H9 (cell line): ENCODE measurements at regions not wholly inside any gene's neighbourhood (a gene's known extent, or its start where the extent isn't known, plus 50 kb on each side); places are given as distances from the start of the nearest gene placed in this dataset.

Experiments
- DNase-seq: peaks from one replicate; pipeline ENCODE4 v3.0.0-alpha.2; 2017
- H2AFZ ChIP-seq: one replicate; pipeline ENCODE4 v1.6.1; 2013; ENCODE audit warnings: mild to moderate bottlenecking, low read length, control low read depth, moderate library complexity
- H2AK5ac ChIP-seq: 2 replicates; pipeline ENCODE4 v1.6.1; 2013; ENCODE audit warnings: low read length, control low read depth, mixed read lengths; ENCODE audit not compliant: insufficient read length
- H2BK120ac ChIP-seq: one replicate; pipeline ENCODE4 v1.6.1; 2013; ENCODE audit warnings: low read depth, mild to moderate bottlenecking, low read length, control low read depth, inconsistent platforms; ENCODE audit not compliant: poor library complexity, severe bottlenecking
- H2BK12ac ChIP-seq: 2 replicates; pipeline ENCODE4 v1.6.1; 2013; ENCODE audit warnings: low read length, control low read depth, mixed read lengths, low read depth; ENCODE audit not compliant: insufficient read length
- H2BK15ac ChIP-seq: 2 replicates; pipeline ENCODE4 v1.6.1; 2013; ENCODE audit warnings: low read depth, low read length, control low read depth
- H2BK20ac ChIP-seq: one replicate; pipeline ENCODE4 v1.6.1; 2013; ENCODE audit warnings: low read depth, mild to moderate bottlenecking, low read length, control low read depth, inconsistent platforms; ENCODE audit not compliant: poor library complexity, severe bottlenecking
- H2BK5ac ChIP-seq: 2 replicates; pipeline ENCODE4 v1.6.1; 2013; ENCODE audit warnings: low read length, control low read depth, mixed read lengths; ENCODE audit not compliant: insufficient read length
- H3K14ac ChIP-seq: 2 replicates; pipeline ENCODE4 v1.6.1; 2013; ENCODE audit warnings: low read length, control low read depth; ENCODE audit not compliant: insufficient read depth
- H3K18ac ChIP-seq: 2 replicates; pipeline ENCODE4 v1.6.1; 2013; ENCODE audit warnings: low read depth, mild to moderate bottlenecking, mixed read lengths, low read length, control low read depth; ENCODE audit not compliant: insufficient read length
- H3K23ac ChIP-seq: 2 replicates; pipeline ENCODE4 v1.6.1; 2013; ENCODE audit warnings: low read length, control low read depth, mixed read lengths, low read depth; ENCODE audit not compliant: insufficient read length
- H3K23me2 ChIP-seq: 2 replicates; pipeline ENCODE4 v1.6.1; 2013; ENCODE audit warnings: low read depth, mild to moderate bottlenecking, mixed read lengths, low read length, control low read depth; ENCODE audit not compliant: insufficient read length, poor library complexity, severe bottlenecking
- H3K27ac ChIP-seq: 2 replicates; pipeline ENCODE4 v1.5.1; 2013; ENCODE audit warnings: low read length, control low read depth, mixed read lengths, low read depth; ENCODE audit not compliant: insufficient read length
- H3K27me3 ChIP-seq: 2 replicates; pipeline ENCODE4 v1.6.1; 2013; ENCODE audit warnings: low read length, control low read depth, inconsistent platforms; ENCODE audit not compliant: insufficient read depth
- H3K4ac ChIP-seq: 2 replicates; pipeline ENCODE4 v1.6.1; 2013; ENCODE audit warnings: low read depth, mild to moderate bottlenecking, control low read depth, inconsistent platforms, low read length, moderate library complexity
- H3K4me1 ChIP-seq: 2 replicates; pipeline ENCODE4 v1.6.1; 2013; ENCODE audit warnings: low read length, control low read depth, inconsistent platforms; ENCODE audit not compliant: insufficient read depth
- H3K4me2 ChIP-seq: 2 replicates; pipeline ENCODE4 v1.6.1; 2013; ENCODE audit warnings: low read length, control low read depth, mixed read lengths; ENCODE audit not compliant: insufficient read length, insufficient read depth
- H3K56ac ChIP-seq: 2 replicates; pipeline ENCODE4 v1.6.1; 2013; ENCODE audit warnings: low read depth, mild to moderate bottlenecking, mixed read lengths, low read length, control low read depth; ENCODE audit not compliant: insufficient read length
- H3K79me1 ChIP-seq: 2 replicates; pipeline ENCODE4 v1.6.1; 2013; ENCODE audit warnings: low read depth, mild to moderate bottlenecking, moderate library complexity, low read length, control low read depth, inconsistent platforms; ENCODE audit not compliant: insufficient read depth, poor library complexity, severe bottlenecking
- H3K79me2 ChIP-seq: 2 replicates; pipeline ENCODE4 v1.6.1; 2013; ENCODE audit warnings: low read length, control low read depth, inconsistent platforms; ENCODE audit not compliant: insufficient read depth
- H3K9ac ChIP-seq: 2 replicates; pipeline ENCODE4 v1.6.1; 2013; ENCODE audit warnings: low read length, control low read depth, mixed read lengths; ENCODE audit not compliant: insufficient read length; ENCODE audit errors: extremely low read depth
- H3K9me3 ChIP-seq: one replicate; pipeline ENCODE4 v1.6.1; 2013; ENCODE audit warnings: low read depth, low read length, inconsistent platforms; ENCODE audit not compliant: control insufficient read depth
- H3T11ph ChIP-seq: one replicate; pipeline ENCODE4 v1.6.1; 2013; ENCODE audit warnings: mild to moderate bottlenecking, low read length, control low read depth, inconsistent platforms
- H4K20me1 ChIP-seq: one replicate; pipeline ENCODE4 v1.6.1; 2013; ENCODE audit not compliant: control insufficient read depth, insufficient read length, insufficient read depth
- H4K5ac ChIP-seq: 2 replicates; pipeline ENCODE4 v1.6.1; 2013; ENCODE audit warnings: low read depth, mild to moderate bottlenecking, mixed read lengths, low read length, control low read depth; ENCODE audit not compliant: insufficient read length
- H4K8ac ChIP-seq: replicated peaks from 2 replicates; pipeline ENCODE4 v1.6.1; 2013; ENCODE audit warnings: low read length, control low read depth, mixed read lengths, low read depth; ENCODE audit not compliant: insufficient read length
- H4K91ac ChIP-seq: 2 replicates; pipeline ENCODE4 v1.6.1; 2013; ENCODE audit warnings: low read depth, mild to moderate bottlenecking, moderate library complexity, mixed read lengths, low read length, control low read depth; ENCODE audit not compliant: insufficient read length
- H3K27ac Mint-ChIP-seq, 3 experiments: 2 replicates in 2 of 3; 3 replicates in 1 of 3; pipeline ENCODE4 v1.8.0; 2020 to 2021; ENCODE audit warnings: mixed read lengths in 3 of 3, mild to moderate bottlenecking in 1 of 3, moderate library complexity in 1 of 3
- H3K27me3 Mint-ChIP-seq: 2 replicates; pipeline ENCODE4 v1.8.0; 2021; ENCODE audit warnings: low read depth, mild to moderate bottlenecking, moderate library complexity, mixed read lengths
- H3K36me3 Mint-ChIP-seq, 3 experiments: 2 replicates in 2 of 3; 3 replicates in 1 of 3; pipeline ENCODE4 v1.8.0; 2020 to 2021; ENCODE audit warnings: low read depth in 3 of 3, mixed read lengths in 3 of 3; ENCODE audit not compliant: insufficient read depth in 1 of 3
- H3K4me1 Mint-ChIP-seq, 2 experiments: 2 replicates each; pipeline ENCODE4 v1.8.0; 2020; ENCODE audit warnings: mixed read lengths in 2 of 2
- H3K4me3 Mint-ChIP-seq, 2 experiments: 2 replicates in 1 of 2; 3 replicates in 1 of 2; pipeline ENCODE4 v1.8.0; 2020 to 2021; ENCODE audit warnings: mild to moderate bottlenecking in 2 of 2, mixed read lengths in 2 of 2, moderate library complexity in 1 of 2
- H3K9me3 Mint-ChIP-seq, 2 experiments: 2 replicates in 1 of 2; 3 replicates in 1 of 2; pipeline ENCODE4 v1.8.0; 2020; ENCODE audit warnings: mild to moderate bottlenecking in 2 of 2, mixed read lengths in 2 of 2, moderate library complexity in 1 of 2
- CTCF ChIP-seq: fragments of 200-600 bp; sonication (generic); conservative IDR thresholded peaks from 3 replicates; pipeline ENCODE4 v1.8.0; 2021; ENCODE audit warnings: antibody characterized with exemption, mild to moderate bottlenecking
- WGBS: extraction: QIAGEN DNeasy Blood & Tissue Kit; methylation state at CpG from one replicate; pipeline ENCODE4 v1.1.7; 2013; ENCODE audit warnings: missing lambda C conversion rate, low lambda C conversion rate, mixed read lengths; ENCODE audit not compliant: insufficient read length; ENCODE audit errors: extremely low coverage; 5-methylcytosine and 5-hydroxymethylcytosine counted together

- H3K9me3 ChIP-seq, result no peaks in the 10 kb centered on the region
- no peak overlapping the region for H2BK15ac ChIP-seq
- no peak overlapping the region for H2AFZ ChIP-seq
- H4K20me1 ChIP-seq, result no peaks in the 10 kb centered on the region
- Mint-ChIP-seq H3K4me3 (no peak overlapping the region), H3K27ac (no peak overlapping the region), H3K36me3 (0 out of 7 replicates have a peak, but pooled peaks cover 0 to 4% (median 0%) of the 10 kb centered on the region in 3 experiments), H3K4me1 (no peaks in the 10 kb centered on the region), H3K27me3 (no peaks in the 10 kb centered on the region), H3K9me3 (peaks cover 0 to 4% of the 10 kb centered on the region in 2 experiments; a peak in 1 of 5 replicates)
- H3K23me2 ChIP-seq, result no peaks in the 10 kb centered on the region
- DNase-seq, result no peak
- no peak overlapping the region for H4K91ac ChIP-seq
- H3K18ac ChIP-seq, result no peak overlapping the region
- no peak overlapping the region for H3K27ac ChIP-seq
- WGBS, result no CpG with 5 or more reads among the region's 2 CpGs
- H3K79me1 ChIP-seq, result no peaks in the 10 kb centered on the region
- H2BK12ac ChIP-seq, result no peak overlapping the region
- no peak overlapping the region for H4K5ac ChIP-seq
- no peak overlapping the region for H3K4me2 ChIP-seq
- TF ChIP-seq CTCF, result no peak
- H3K23ac ChIP-seq, result no peak overlapping the region
- H3K79me2 ChIP-seq, result no peaks in the 10 kb centered on the region
- H2AK5ac ChIP-seq, result no peak overlapping the region
- no peak overlapping the region for H3K14ac ChIP-seq
- H2BK20ac ChIP-seq, result no peak overlapping the region
- H2BK120ac ChIP-seq, result no peak overlapping the region
- H3K4ac ChIP-seq, result no peak overlapping the region
- H3T11ph ChIP-seq, result no peak overlapping the region
- H4K8ac ChIP-seq, result no peak overlapping the region
- no peaks in the 10 kb centered on the region for H3K4me1 ChIP-seq
- H3K56ac ChIP-seq, result no peak overlapping the region
- H2BK5ac ChIP-seq, result no peak overlapping the region
- no peak overlapping the region for H3K9ac ChIP-seq
- no peaks in the 10 kb centered on the region for H3K27me3 ChIP-seq
These were observed 1977.9 kb downstream of the SUCLG1 start for GRCh38 chr2:82481207-82481606.
